ENCODE measurements at regions not wholly inside any gene's neighbourhood (a gene's known extent, or its start where the extent isn't known, plus 50 kb on each side); places are given as distances from the start of the nearest gene placed in this dataset.

DNA sequence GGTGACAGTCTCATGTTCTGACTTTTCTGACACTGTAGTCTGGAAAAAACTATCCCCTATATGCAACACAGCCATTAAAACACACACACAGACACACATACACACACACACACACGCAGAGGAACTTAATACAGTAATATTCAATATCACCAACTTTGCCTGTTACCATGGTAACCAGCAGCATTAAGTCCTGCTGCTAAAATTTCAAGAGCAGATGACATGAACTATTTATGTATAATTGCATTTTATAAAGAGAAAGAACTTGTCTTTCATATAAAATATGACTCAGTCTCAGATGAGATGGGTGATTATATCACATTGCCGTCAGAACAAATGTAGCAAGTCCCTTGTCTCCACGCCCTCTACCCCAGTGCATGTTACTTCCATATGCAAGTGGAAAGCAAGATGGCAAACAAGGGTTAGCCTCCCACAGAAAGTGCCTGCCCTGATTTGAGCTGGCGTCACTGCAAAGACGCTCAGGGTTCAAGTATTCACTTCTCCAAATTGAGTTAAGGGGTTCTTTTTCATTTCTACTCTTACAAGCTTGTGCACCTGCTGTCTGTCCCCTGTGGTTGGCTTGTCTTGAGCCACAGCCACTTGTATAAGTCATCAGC is 576.8 kb downstream of the UQCRFS1 start:
- no peak for DNase-seq (ENCODE audit: low spot score in 2 of 2)
- Histone ChIP-seq H3K9me3 (peaks cover 11 to 20% of the 10 kb centered on the region in 2 donors), H3K27me3 (no peaks in the 10 kb centered on the region), H3K36me3 (no peaks in the 10 kb centered on the region), H3K27ac (no peak overlapping the region), H3K4me1 (no peaks in the 10 kb centered on the region), H3K4me3 (no peak overlapping the region)
- TF ChIP-seq, protein P1, sequence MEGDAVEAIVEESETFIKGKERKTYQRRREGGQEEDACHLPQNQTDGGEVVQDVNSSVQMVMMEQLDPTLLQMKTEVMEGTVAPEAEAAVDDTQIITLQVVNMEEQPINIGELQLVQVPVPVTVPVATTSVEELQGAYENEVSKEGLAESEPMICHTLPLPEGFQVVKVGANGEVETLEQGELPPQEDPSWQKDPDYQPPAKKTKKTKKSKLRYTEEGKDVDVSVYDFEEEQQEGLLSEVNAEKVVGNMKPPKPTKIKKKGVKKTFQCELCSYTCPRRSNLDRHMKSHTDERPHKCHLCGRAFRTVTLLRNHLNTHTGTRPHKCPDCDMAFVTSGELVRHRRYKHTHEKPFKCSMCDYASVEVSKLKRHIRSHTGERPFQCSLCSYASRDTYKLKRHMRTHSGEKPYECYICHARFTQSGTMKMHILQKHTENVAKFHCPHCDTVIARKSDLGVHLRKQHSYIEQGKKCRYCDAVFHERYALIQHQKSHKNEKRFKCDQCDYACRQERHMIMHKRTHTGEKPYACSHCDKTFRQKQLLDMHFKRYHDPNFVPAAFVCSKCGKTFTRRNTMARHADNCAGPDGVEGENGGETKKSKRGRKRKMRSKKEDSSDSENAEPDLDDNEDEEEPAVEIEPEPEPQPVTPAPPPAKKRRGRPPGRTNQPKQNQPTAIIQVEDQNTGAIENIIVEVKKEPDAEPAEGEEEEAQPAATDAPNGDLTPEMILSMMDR (IDR thresholded peaks at IDR 0.05): no peak
- TF ChIP-seq POLR2AphosphoS5 (IDR thresholded peaks at IDR 0.05) (no peak), POLR2A (IDR thresholded peaks at IDR 0.05) (no peak)
- intact Hi-C loops (cut with DNase I; ENCODE audit: low total_unique reads): no loop called here

DNA sequence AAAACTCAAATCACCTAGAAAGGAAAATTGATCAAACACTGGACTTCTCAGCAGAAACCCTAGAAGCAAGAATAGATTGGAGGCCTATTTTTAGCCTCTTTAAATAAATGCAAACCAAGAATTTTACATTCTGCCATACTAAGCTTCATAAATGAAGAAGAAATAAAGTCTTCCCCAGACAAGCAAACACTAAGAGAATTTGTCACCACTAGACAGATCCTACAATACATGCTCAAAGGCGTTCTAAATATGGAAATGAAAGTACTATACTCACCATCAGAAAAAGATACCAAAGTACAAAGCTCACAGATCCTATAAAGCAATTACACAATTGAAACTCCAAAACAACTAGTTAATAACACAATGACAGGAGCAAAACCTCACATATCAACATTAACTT is 578.1 kb downstream of the UQCRFS1 start:
- no peaks in the 10 kb centered on the region for H3K4me1 ChIP-seq

DNA sequence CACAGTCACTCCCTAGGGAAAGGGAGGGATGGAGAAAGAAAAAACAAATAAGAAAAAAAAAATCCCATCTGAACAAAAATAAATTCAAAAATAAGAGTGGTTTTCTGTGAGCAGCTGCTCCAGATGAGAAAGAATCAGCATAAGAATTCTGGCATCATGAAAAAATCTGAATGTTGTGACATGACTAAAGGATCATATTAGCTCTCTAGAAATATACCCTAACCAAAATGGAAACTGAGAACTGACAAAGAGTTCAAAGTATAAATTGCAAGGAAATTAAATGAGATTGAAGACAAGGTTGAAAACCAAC is 579.0 kb downstream of the UQCRFS1 start:
- DNase-seq (ENCODE audit: low spot score in 2 of 2): no peak
- no peaks in the 10 kb centered on the region for H3K27me3 ChIP-seq
- no peak overlapping the region for H3K27ac ChIP-seq
- H3K4me3 ChIP-seq: no peak overlapping the region
- intact Hi-C loops (cut with DNase I; ENCODE audit: low total_unique reads): no loop called here
- no peaks in the 10 kb centered on the region for H3K4me1 ChIP-seq
- peaks cover 11 to 32% of the 10 kb centered on the region in 2 donors for H3K9me3 ChIP-seq
- H3K36me3 ChIP-seq: no peaks in the 10 kb centered on the region
- TF ChIP-seq POLR2A (IDR thresholded peaks at IDR 0.05) (no peak), POLR2AphosphoS5 (IDR thresholded peaks at IDR 0.05) (no peak)
- TF ChIP-seq, protein P1 (IDR thresholded peaks at IDR 0.05): no peak

More for the DNA sequence above, 578.1 kb downstream of the UQCRFS1 start:
- no peaks in the 10 kb centered on the region for H3K27me3 ChIP-seq
- no peaks in the 10 kb centered on the region for H3K36me3 ChIP-seq
- intact Hi-C loops (cut with DNase I; ENCODE audit: low total_unique reads): no loop called here
- TF ChIP-seq POLR2AphosphoS5 (IDR thresholded peaks at IDR 0.05) (no peak), POLR2A (IDR thresholded peaks at IDR 0.05) (no peak)
- TF ChIP-seq, protein P1 (IDR thresholded peaks at IDR 0.05): no peak
- no peak for DNase-seq (ENCODE audit: low spot score in 2 of 2)
- H3K4me3 ChIP-seq: no peak overlapping the region
- no peak overlapping the region for H3K27ac ChIP-seq
- H3K9me3 ChIP-seq: peaks cover 11 to 24% of the 10 kb centered on the region in 2 donors

DNA sequence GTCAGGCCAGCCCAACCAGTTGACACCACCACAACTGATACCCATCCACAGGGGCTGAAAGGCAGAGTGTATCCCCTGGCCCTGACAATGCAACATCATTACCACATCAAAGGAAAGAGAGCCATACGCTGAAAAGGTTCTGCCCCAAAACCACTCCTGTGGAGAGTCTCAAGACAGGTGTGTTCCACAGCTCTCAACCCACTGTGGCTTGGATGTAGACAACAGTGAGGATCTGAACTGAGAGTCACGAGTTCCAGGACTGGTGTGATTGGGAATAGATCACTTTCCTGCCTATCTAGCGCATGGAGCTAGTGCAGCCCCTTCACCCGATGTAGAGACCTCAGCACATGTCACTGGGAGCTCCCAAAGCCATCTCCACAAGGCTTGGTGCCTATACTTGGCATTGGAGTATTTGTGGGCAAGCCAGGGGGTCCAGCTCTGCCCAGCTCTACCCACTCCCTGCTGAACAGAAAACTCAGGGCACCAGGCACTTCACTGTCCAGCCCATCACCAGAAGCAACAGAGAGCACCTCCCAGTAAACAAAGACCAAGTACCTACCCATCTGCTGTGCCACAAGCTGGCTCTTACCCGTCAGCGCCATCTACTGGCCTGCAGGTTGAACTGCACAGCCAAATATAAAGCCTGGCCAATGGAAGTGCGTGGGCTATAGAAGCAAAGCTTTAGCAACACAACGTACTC is 579.5 kb downstream of the UQCRFS1 start:
- Histone ChIP-seq H3K4me1 (no peaks in the 10 kb centered on the region), H3K4me3 (no peak overlapping the region), H3K9me3 (peaks cover 11 to 33% of the 10 kb centered on the region in 2 donors), H3K27ac (no peak overlapping the region), H3K36me3 (no peaks in the 10 kb centered on the region), H3K27me3 (no peaks in the 10 kb centered on the region)
- DNase-seq (ENCODE audit: low spot score in 2 of 2): no peak
- TF ChIP-seq POLR2A (IDR thresholded peaks at IDR 0.05): no peak
- TF ChIP-seq, protein P1 (IDR thresholded peaks at IDR 0.05): peak in 1 of 3 donors; percentile 38
- intact Hi-C loops (cut with DNase I; ENCODE audit: low total_unique reads): no loop called here

DNA sequence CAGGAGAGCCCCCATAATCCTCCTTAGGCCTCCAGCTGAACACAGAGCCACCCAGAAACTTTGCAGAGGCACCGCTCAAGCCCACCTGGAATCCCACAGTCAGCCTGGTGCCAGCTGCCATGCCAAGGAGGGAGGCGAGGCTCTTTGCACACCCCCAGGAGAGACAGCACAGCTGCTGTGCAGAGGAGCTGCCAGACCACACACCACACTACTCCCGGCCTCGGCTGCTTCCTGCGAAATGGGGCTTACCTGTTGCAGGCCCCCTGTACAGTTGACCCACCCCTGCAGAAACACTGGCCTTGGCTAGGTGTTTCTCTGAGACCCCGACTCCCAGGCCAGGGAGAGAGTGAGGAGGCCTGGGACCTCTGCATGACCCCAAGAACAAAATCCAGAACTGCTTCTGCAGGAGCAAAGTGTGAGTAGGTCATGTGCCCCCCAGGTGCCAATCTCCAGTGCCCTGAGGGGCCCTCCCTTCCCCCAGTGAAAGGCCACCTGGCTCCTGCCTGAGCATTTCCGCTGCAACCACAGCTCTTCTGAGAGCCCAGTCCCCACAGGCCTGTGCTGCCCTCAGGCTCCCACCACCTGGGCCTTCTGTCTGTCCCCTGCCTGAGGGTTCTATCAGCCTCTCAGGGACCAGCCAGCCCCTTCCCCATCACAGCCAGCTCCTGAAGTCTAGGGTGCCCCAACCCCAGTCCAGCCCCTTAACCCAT is 580.4 kb downstream of the UQCRFS1 start:
- Histone ChIP-seq H3K27ac (no peak overlapping the region), H3K9me3 (peaks cover 11 to 41% of the 10 kb centered on the region in 2 donors), H3K4me3 (no peak overlapping the region), H3K4me1 (no peaks in the 10 kb centered on the region), H3K27me3 (no peaks in the 10 kb centered on the region), H3K36me3 (no peaks in the 10 kb centered on the region)
- intact Hi-C loops (cut with DNase I; ENCODE audit: low total_unique reads): no loop called here
- no peak for DNase-seq (ENCODE audit: low spot score in 2 of 2)
- no peak for TF ChIP-seq POLR2A (IDR thresholded peaks at IDR 0.05)
- TF ChIP-seq POLR2AphosphoS5 (IDR thresholded peaks at IDR 0.05): no peak
- TF ChIP-seq, protein P1 (IDR thresholded peaks at IDR 0.05): no peak
